ENCODE measurements at regions not wholly inside any gene's neighbourhood (a gene's known extent, or its start where the extent isn't known, plus 50 kb on each side); places are given as distances from the start of the nearest gene placed in this dataset.
A peak's percentile ranks its signal among the peaks of the same experiment; 100 is the strongest.
"Not testable (repeated sequence)": the region's sequence is repeated elsewhere in the genome, so short reads cannot be mapped to it uniquely, and the experiment has no call there.

DNA sequence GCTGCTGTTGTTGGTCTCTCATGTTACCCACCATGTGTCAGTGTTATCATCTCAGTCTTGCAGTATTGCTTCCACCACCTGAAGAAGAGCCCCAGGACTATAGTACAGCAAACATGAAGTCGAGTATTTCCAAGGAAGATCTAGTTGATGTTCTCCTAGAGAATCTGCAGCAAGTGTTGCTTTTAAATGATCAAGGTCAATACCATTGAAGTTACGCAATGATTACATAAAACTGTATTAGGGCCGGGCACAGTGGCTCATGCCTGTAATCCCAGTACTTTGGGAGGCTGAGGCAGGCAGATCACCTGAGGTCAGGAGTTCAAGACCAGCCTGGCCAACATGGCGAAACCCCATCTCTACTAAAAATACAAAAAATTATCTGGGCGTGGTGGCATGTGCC, 173.9 kb downstream of the TJP1 start:
- DNase-seq (ENCODE audit: low read depth), result not testable (repeated sequence)

DNA sequence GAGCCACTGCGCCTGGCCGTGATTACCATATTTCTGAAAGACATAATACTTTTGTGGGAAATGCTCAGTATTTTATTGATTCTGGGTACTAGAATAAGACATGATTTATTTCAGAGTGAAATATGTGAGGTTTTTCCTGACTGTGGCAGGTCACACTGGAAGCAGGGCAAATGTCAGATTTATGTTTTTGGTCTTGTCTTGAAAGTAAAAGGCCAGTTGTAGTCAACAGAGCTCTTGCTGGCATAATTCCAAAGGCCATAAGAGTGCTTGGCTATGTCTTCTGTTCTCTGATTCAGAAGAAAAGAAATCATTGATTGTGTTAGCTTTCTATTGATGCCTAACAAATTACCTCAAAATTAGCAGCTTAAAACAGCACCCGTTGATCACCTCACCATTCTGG, 176.4 kb downstream of the TJP1 start:
- DNase-seq (ENCODE audit: low read depth), result no peak

DNA sequence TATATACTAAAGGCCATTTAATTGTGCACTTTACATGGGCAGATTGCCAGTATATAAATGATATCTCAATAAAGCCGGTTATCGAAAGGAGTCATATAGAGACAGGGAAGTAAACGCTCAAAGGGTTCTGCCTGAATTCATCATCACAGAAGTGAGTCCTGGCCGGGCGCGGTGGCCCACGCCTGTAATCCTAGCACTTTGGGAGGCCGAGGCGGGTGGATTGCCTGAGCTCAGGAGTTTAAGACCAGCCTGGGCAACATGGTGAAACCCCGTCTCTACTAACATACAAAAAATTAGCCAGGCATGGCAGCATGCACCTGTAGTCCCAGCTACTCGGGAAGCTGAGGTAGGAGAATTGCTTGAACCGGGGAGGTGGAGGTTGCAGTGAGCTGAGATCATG, 177.9 kb downstream of the TJP1 start:
- not testable (repeated sequence) for DNase-seq (ENCODE audit: low read depth)

DNA sequence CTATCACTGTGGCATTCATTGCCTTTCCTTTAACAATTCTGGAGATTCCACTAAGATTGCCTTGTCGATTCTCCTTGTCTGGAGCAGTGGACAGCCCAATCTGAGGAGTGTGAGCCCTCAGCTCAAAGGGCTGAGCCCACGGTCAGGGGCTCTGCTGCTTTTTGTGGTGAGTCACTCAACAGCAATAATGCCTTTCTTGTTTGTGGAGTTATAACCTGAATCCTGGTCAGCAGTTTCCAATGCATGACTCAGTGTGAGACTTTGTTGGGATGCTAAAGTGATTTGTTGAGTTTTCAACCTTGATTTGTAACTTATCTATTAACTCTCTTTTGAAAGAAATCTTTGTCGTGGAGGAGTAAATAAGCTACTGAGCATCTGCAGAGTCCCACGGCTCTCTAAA, 183.5 kb downstream of the TJP1 start:
- no peak for DNase-seq (ENCODE audit: low read depth)

GRCh38 chr15:29638011-29638410, 184.3 kb downstream of the TJP1 start:
- no peak for DNase-seq (ENCODE audit: low read depth)

DNA sequence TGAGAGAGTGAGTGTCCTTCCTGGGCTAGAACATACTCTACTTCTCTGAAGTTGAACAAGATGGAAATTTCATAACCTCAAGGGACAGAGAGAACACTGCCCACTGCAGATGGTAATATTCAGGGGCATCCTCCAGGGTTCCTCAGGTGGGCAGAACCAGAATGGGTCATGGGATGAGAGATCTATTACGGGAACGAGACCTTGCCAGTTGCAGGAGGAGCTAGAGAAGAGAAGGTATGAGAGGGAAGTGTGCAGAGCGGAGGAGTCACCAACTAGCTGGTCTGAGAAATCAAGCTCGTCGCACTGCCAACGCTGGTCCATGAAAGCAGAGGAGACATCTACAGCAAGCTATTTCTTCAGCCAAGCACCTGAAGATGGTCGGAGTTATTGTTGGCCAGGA, 184.7 kb downstream of the TJP1 start:
- no peak for DNase-seq (ENCODE audit: low read depth)

GRCh38 chr15:29636921-29637320, 185.3 kb downstream of the TJP1 start:
- DNase-seq (ENCODE audit: low read depth), result no peak

GRCh38 chr15:29636140-29636539, 186.1 kb downstream of the TJP1 start:
- no peak for DNase-seq (ENCODE audit: low read depth)

DNA sequence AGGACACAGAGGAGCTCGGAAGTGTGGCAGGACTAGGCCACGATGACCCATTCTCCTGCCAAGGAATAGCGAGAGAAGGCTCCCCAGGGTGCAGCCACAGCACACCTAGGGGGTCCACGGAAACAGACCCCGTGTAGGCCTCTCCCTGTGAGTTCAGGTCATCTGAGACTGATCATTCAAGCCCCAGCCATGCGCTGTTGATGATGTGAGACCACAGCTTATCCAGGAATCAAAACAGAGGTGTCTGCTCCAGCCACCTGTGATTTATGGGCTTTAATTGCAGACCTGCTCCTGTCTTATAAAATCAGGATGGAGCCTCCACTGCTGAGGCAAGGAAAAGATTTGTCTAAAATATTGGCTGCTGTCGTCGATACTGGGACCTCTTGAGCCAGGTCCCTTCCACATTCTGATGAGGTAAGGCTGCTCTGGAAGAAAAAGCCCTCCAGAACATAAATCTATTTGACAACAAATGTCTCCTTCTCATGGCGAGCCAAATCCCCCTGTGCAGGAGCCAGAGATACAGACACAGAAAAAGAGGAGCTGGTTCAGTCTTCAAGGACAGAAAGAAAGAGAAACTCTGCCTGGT, 186.7 kb downstream of the TJP1 start:
- DNase-seq (ENCODE audit: low read depth), result no peak

GRCh38 chr15:29633971-29634370, 188.3 kb downstream of the TJP1 start:
- DNase-seq (ENCODE audit: low read depth), result no peak

DNA sequence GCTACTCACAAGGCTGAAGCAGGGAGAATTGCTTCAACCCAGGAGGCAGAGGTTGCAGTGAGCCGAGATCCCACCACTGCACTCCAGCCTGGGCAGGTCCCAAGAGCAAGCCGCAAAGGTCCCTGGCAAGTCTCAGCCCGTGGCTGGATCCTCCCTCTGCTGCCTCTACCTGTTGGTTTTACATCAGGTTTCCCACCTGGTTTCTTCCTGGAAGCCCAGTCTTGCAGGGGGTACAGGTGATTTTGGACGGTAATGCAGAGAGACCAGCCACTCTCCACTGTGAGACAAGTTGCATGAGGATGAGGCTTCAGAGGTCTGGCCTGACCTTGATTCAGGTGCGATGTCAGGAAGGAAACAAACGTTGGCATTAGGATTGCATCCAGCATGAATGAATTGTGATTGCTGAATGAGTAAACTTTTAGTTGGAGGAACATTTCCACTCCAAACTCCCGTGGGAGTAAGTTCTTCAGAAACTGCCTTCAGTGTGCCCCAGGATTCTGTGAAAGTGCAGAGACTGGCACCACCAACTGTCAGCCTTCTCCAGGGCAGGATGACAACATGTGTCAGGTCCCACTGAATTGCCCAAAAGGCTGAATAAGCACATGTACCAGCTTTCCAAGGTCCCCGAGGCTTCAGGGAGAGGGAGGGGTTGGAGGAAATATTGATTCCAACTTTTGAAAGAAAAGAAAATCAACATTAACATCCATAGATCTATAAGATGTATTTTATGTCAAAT, 189.4 kb downstream of the TJP1 start:
- no peak for DNase-seq (ENCODE audit: low read depth)

GRCh38 chr15:29631076-29632070, 190.9 kb downstream of the TJP1 start:
- no peak for DNase-seq (ENCODE audit: low read depth)

- DNase-seq (ENCODE audit: low read depth), result no peak
These were observed 198.0 kb downstream of the TJP1 start for GRCh38 chr15:29624271-29624670.

DNA sequence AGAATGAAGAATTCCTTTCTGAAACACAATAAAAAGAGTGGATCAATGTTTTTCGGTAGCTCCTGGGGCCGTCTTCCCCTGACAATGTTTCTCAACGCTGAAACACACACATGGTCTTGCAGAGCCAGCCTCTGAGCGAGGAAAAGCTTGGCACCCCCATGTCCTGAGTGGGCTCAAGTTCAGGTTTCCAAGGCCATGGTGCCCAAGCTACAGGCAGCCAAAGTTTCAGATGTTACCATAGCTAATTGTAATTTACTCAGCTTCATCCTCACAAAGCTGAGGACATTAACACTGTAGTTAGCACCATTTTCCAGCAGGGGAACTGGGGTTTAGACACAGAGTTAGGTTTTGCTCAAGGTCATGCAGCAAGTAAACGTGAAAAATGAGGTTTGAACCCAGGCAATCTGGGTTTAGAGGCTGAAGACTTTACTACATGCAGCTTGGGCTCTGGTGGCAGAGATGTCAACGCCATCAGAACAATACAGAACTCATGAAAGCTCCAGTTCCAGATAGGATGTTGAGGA, 199.1 kb downstream of the TJP1 start:
- DNase-seq (ENCODE audit: low read depth), result no peak

GRCh38 chr15:29622637-29623036, 199.6 kb downstream of the TJP1 start:
- DNase-seq (ENCODE audit: low read depth), result no peak

DNA sequence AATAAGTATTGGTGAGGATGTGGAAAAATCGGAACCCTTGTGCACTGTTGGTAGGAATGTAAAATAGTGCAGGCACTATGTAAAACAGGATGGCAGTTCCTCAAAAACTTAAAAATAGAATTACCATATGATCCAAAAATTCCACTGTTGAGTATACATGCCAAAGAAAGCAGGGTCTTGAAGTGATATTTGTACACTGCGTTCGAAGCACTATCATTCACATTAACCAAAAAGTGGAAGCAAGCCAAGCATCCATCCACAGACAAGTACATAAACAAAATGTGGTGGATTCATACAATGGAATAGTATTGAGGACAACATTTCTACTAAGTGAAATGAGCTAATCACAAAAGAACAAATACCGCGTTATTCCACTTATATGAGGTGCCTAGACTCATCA, 200.7 kb downstream of the TJP1 start:
- DNase-seq (ENCODE audit: low read depth), result no peak

GRCh38 chr15:29618586-29618985, 203.7 kb downstream of the TJP1 start:
- no peak for DNase-seq (ENCODE audit: low read depth)

- DNase-seq (ENCODE audit: low read depth), result no peak
These were observed 205.8 kb downstream of the TJP1 start for GRCh38 chr15:29616512-29616911.

DNA sequence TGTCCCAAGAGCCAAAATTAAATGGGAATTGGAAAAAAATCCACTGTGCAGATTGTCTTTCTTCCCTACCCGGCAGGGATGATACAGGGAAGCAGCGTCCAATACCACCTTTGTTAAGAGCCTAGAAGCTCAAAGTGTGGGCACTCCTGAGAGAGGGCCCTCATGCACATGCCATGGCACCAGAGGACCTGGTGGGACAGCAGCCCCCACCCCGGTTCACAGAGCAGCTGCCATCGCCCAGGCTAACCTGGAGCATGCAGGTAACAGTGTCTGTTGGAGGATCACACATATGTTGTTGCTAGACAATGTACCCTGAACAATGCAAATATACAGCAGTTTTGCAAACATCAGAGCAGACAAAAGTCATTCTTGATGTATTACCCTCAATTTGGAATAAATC, 206.5 kb downstream of the TJP1 start:
- no peak for DNase-seq (ENCODE audit: low read depth)

- no peak for DNase-seq (ENCODE audit: low read depth)
These were observed 208.3 kb downstream of the TJP1 start for GRCh38 chr15:29613951-29614382.

GRCh38 chr15:29612701-29613100, 209.6 kb downstream of the TJP1 start:
- DNase-seq (ENCODE audit: low read depth), result peak; percentile 43

GRCh38 chr15:29612096-29612495, 210.2 kb downstream of the TJP1 start:
- DNase-seq (ENCODE audit: low read depth), result peak; percentile 81

DNA sequence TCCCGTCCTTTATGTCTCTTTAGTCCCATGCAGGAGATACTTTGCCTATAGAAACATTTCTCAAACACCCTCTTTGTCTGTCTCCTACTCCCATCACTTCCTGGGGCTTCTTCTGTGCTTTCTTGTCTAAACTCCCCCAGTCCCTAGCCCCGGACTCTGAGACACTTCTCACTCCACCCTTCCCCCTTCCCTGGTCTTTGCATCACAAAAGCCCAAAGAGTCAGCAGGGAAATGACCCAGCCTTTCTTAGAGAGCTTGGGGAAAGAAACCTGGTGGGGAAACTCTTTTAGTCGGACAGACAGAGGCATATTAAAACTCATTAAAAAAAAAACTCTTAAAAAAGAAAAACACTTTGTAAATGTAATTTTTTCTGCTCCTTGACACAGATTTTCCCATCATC, 211.2 kb downstream of the TJP1 start:
- no peak for DNase-seq (ENCODE audit: low read depth)

Measured in non-pigmented ciliary epithelial cell (primary cell).